OCI-LY3 (cell line): ENCODE measurements at regions not wholly inside any gene's neighbourhood (a gene's known extent, or its start where the extent isn't known, plus 50 kb on each side); places are given as distances from the start of the nearest gene placed in this dataset.

Source experiments
- H2AFZ ChIP-seq: fragments of 200-600, 300-600 bp; shearing (Covaris generic); 2 replicates; pipeline ENCODE4 v1.6.0; 2014; ENCODE audit warnings: antibody characterized with exemption, low read depth, low read length
- H3K27ac ChIP-seq: fragments of 200-600, 300-600 bp; sonication (generic); 2 replicates; pipeline ENCODE4 v1.5.1; 2014; ENCODE audit warnings: mild to moderate bottlenecking, low read length, moderate library complexity, mixed read lengths
- H3K27me3 ChIP-seq: fragments of 200-600, 300-600 bp; sonication (generic); 2 replicates; pipeline ENCODE4 v1.6.1; 2014; ENCODE audit warnings: low read depth, low read length, mixed read lengths
- H3K36me3 ChIP-seq: fragments of 200-600, 300-600 bp; sonication (generic); replicated peaks from 2 replicates; pipeline ENCODE3; 2014; ENCODE audit warnings: low read depth, low read length, mixed read lengths
- H3K4me1 ChIP-seq: fragments of 300-600, 200-600 bp; sonication (generic); 2 replicates; pipeline ENCODE4 v1.6.1; 2014; ENCODE audit warnings: low read length, mixed read lengths
- H3K4me2 ChIP-seq: fragments of 200-600, 300-600 bp; sonication (generic); 2 replicates; pipeline ENCODE4 v1.6.1; 2014; ENCODE audit warnings: low read length, mixed read lengths
- H3K4me3 ChIP-seq: fragments of 300-600, 200-600 bp; sonication (generic); 2 replicates; pipeline ENCODE4 v1.5.1; 2014; ENCODE audit warnings: antibody characterized with exemption, mild to moderate bottlenecking, low read length, moderate library complexity
- H3K79me2 ChIP-seq: fragments of 300-600, 200-600 bp; shearing (Covaris generic); 2 replicates; pipeline ENCODE4 v1.6.1; 2014; ENCODE audit warnings: mild to moderate bottlenecking, low read length, mixed read lengths
- H3K9ac ChIP-seq: fragments of 300-600, 200-600 bp; shearing (Covaris generic); 2 replicates; pipeline ENCODE4 v1.6.0; 2014; ENCODE audit warnings: mild to moderate bottlenecking, low read length, moderate library complexity
- H3K9me3 ChIP-seq: fragments of 200-600, 300-600 bp; shearing (Covaris generic); 2 replicates; pipeline ENCODE4 v1.6.1; 2014; ENCODE audit warnings: low read length, mixed read lengths; ENCODE audit not compliant: insufficient read depth
- H4K20me1 ChIP-seq: fragments of 200-600, 300-600 bp; sonication (generic); 2 replicates; pipeline ENCODE4 v1.6.1; 2016; ENCODE audit warnings: low read length, mixed read lengths; ENCODE audit not compliant: insufficient read depth
- EZH2phosphoT487 ChIP-seq: fragments of 200-600 bp; shearing (Covaris generic); IDR thresholded peaks from 2 replicates; pipeline ENCODE4 v1.6.1; 2018; ENCODE audit warnings: antibody characterized with exemption, mixed run types, low read depth
- TF ChIP-seq, protein P1 (sequence below): fragments of 200-600, 300-600 bp; sonication (generic); IDR thresholded peaks from 2 replicates; pipeline ENCODE4 v1.5.1; 2014; ENCODE audit warnings: antibody characterized with exemption, low read length, low read depth

DNA sequence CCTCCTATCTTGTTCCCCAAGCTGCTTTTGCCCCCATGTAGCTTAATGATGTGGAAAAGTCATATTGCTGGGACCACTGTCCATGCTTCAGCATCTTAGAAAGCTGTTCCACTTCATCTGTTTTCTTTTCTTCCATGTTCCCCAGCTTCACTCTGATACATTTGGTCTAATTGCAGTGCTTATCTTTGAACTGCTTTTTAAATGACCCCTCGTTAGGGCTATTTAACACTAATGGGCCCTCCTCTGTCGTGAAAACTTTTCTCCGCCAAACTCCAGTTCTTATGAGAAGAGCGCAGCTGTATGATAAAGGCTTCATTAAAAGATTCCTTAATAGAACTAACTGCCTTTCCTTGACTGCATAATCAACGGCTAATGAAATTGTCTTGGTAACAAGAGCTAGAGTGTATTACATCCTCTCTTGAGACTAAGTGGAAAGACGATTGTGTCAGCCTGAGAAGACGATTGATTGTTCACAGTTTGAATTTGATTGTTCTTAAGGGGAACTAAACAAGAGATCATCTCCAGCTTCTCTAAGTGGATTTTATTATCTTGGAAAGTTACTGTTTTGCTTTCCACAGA is 165.0 kb upstream of the MTNR1B start:
- Histone ChIP-seq H3K27me3 (0 out of 2 replicates have a peak, but pooled peaks cover 3% of the 10 kb centered on the region), H3K79me2 (no peaks in the 10 kb centered on the region), H3K4me3 (no peak overlapping the region), H3K4me1 (no peaks in the 10 kb centered on the region), H3K9ac (no peak overlapping the region), H3K27ac (no peak overlapping the region), H3K36me3 (no peaks in the 10 kb centered on the region), H3K9me3 (no peaks in the 10 kb centered on the region), H2AFZ (no peak overlapping the region), H3K4me2 (no peak overlapping the region), H4K20me1 (no peaks in the 10 kb centered on the region)
- no peak for TF ChIP-seq EZH2phosphoT487
- TF ChIP-seq, protein P1, sequence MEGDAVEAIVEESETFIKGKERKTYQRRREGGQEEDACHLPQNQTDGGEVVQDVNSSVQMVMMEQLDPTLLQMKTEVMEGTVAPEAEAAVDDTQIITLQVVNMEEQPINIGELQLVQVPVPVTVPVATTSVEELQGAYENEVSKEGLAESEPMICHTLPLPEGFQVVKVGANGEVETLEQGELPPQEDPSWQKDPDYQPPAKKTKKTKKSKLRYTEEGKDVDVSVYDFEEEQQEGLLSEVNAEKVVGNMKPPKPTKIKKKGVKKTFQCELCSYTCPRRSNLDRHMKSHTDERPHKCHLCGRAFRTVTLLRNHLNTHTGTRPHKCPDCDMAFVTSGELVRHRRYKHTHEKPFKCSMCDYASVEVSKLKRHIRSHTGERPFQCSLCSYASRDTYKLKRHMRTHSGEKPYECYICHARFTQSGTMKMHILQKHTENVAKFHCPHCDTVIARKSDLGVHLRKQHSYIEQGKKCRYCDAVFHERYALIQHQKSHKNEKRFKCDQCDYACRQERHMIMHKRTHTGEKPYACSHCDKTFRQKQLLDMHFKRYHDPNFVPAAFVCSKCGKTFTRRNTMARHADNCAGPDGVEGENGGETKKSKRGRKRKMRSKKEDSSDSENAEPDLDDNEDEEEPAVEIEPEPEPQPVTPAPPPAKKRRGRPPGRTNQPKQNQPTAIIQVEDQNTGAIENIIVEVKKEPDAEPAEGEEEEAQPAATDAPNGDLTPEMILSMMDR, result no peak

DNA sequence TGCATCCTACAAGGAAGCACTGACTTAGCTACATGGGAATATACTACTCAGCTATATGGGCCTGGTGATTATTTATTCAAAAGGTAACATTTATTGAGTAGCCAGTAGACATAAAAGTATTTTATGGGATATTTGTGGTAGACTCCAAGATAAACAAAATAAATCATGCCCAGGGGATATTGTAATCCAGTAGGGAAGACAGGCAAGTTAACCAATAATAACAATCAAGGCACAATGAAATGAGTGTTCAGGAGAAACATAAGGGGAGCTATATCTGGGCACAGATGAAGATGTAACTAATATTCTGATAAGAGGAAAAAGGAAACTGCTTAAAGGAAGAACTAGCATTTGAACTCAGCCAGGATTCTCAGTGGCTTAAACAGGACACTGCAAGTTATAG is 161.4 kb upstream of the MTNR1B start:
- Histone ChIP-seq H3K36me3 (no peaks in the 10 kb centered on the region), H3K27me3 (no peaks in the 10 kb centered on the region)
- TF ChIP-seq, protein P1, result no peak
- TF ChIP-seq EZH2phosphoT487, result no peak

DNA sequence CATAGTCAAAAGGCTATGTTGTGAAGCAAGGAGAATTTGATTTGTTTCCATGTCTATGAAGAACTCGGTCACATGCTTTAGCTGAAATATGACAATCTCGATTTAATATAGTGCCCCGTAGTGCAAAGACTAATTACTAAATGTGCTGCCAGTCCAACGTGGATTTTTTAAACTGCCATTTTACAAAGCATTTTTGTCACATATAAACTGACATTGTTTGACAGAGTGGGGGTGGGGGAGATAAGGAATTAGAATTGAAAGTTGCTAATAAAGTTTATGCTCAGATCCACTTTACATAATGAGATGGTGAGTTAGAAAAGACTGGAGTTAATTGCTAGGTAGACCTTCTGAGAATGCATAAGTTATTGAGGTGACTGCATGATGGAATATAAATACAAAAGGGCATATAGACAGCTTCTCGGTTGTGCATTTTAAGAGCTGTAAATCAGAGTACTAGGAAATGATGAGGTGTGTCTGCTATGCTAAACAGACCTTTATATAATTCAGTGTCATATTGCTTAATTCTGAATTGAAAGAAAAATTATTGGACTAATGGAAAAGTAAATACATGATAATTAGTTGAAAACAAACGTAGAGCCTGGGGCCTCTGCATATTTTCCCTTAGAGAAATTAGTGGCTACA is 158.9 kb upstream of the MTNR1B start:
- Histone ChIP-seq H3K4me1 (peaks cover 30% of the 10 kb centered on the region), H2AFZ (no peak overlapping the region), H3K4me3 (no peak overlapping the region), H3K9ac (no peak overlapping the region), H3K9me3 (peaks cover 9% of the 10 kb centered on the region; the same call in 1 of the 2 replicates), H4K20me1 (no peaks in the 10 kb centered on the region), H3K79me2 (no peaks in the 10 kb centered on the region), H3K27me3 (no peaks in the 10 kb centered on the region), H3K27ac (no peak overlapping the region), H3K4me2 (no peak overlapping the region), H3K36me3 (no peaks in the 10 kb centered on the region)
- TF ChIP-seq, protein P1, result no peak
- TF ChIP-seq EZH2phosphoT487, result no peak

More for the DNA sequence above, 161.4 kb upstream of the MTNR1B start:
- Histone ChIP-seq H3K4me3 (no peak overlapping the region), H3K9ac (no peak overlapping the region), H3K4me1 (peaks cover 20% of the 10 kb centered on the region), H3K9me3 (no peaks in the 10 kb centered on the region), H3K4me2 (no peak overlapping the region), H3K79me2 (no peaks in the 10 kb centered on the region), H2AFZ (no peak overlapping the region), H3K27ac (no peak overlapping the region), H4K20me1 (no peaks in the 10 kb centered on the region)

DNA sequence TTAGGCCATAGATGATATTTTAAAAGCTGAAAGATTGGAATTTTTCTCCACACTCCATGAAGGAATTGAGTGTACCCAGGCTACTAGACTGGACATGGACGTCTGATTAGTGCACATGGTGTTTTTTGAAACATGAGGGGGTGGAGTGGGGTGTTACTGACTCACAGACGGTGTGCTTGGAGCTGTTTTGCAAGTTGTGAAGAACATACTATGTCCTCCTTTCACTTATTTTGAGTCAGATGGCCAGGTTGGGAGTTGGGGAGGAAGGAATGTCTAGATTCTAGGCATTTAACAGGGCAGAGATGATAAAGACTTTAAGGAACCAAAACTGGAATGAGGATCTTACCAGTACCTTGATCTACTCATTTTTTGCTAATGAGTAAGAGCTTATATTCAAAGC is 158.1 kb upstream of the MTNR1B start:
- H2AFZ ChIP-seq, result peak overlapping the region; percentile 16; the same call in 1 of the 2 replicates
- peak overlapping the region; percentile 41 for H3K4me2 ChIP-seq
- H3K9me3 ChIP-seq, result peaks cover 9% of the 10 kb centered on the region; the same call in 1 of the 2 replicates
- no peak overlapping the region for H3K9ac ChIP-seq
- H3K36me3 ChIP-seq, result no peaks in the 10 kb centered on the region
- TF ChIP-seq, protein P1, result no peak
- no peak for TF ChIP-seq EZH2phosphoT487
- H3K79me2 ChIP-seq, result no peaks in the 10 kb centered on the region
- no peaks in the 10 kb centered on the region for H3K27me3 ChIP-seq
- H4K20me1 ChIP-seq, result no peaks in the 10 kb centered on the region
- H3K27ac ChIP-seq, result no peak overlapping the region
- H3K4me1 ChIP-seq, result peaks cover 30% of the 10 kb centered on the region
- H3K4me3 ChIP-seq, result no peak overlapping the region
